GM21825 (cell line): ENCODE measurements at regions not wholly inside any gene's neighbourhood (a gene's known extent, or its start where the extent isn't known, plus 50 kb on each side); places are given as distances from the start of the nearest gene placed in this dataset.
"Not testable (repeated sequence)": the region's sequence is repeated elsewhere in the genome, so short reads cannot be mapped to it uniquely, and the experiment has no call there.

Experiments
- ATAC-seq: cut with Tn5 transposase; IDR thresholded peaks from one replicate; pipeline ENCODE4 v1.9.1; 2021; ENCODE audit warnings: mild to moderate bottlenecking, moderate library complexity; ENCODE audit not compliant: unreplicated experiment

GRCh38 chr5:13108265-13108664 is 836.2 kb downstream of the DNAH5 start:
- ATAC-seq: no peak

GRCh38 chr5:13107537-13107936 is 837.0 kb downstream of the DNAH5 start:
- ATAC-seq: no peak

- no peak for ATAC-seq
These were observed 863.4 kb downstream of the DNAH5 start for GRCh38 chr5:13081116-13081515.

GRCh38 chr5:13072936-13073335 is 871.6 kb downstream of the DNAH5 start:
- ATAC-seq: not testable (repeated sequence)

GRCh38 chr5:13063088-13063487 is 881.4 kb downstream of the DNAH5 start:
- no peak for ATAC-seq

GRCh38 chr5:13045897-13046551 is 898.5 kb downstream of the DNAH5 start:
- ATAC-seq: no peak

- ATAC-seq: no peak
These were observed 910.4 kb downstream of the DNAH5 start for GRCh38 chr5:13034061-13034460.

GRCh38 chr5:13029211-13029610 is 915.3 kb downstream of the DNAH5 start:
- no peak for ATAC-seq

- no peak for ATAC-seq
These were observed 916.6 kb downstream of the DNAH5 start for GRCh38 chr5:13027874-13028273.

- no peak for ATAC-seq
These were observed 924.8 kb downstream of the DNAH5 start for GRCh38 chr5:13019729-13020128.

GRCh38 chr5:13003457-13003856 is 941.0 kb downstream of the DNAH5 start:
- no peak for ATAC-seq

- no peak for ATAC-seq
These were observed 944.8 kb downstream of the DNAH5 start for GRCh38 chr5:12999667-13000066.

GRCh38 chr5:12985142-12985541 is 959.3 kb downstream of the DNAH5 start:
- no peak for ATAC-seq

GRCh38 chr5:12974856-12975255 is 969.6 kb downstream of the DNAH5 start:
- ATAC-seq: no peak

GRCh38 chr5:12965804-12966203 is 978.7 kb downstream of the DNAH5 start:
- ATAC-seq: no peak

GRCh38 chr5:12959713-12960112 is 984.8 kb downstream of the DNAH5 start:
- no peak for ATAC-seq

GRCh38 chr5:12952409-12952808 is 992.1 kb downstream of the DNAH5 start:
- no peak for ATAC-seq

GRCh38 chr5:12951846-12952245 is 992.6 kb downstream of the DNAH5 start:
- no peak for ATAC-seq

- ATAC-seq: no peak
These were observed 997.1 kb downstream of the DNAH5 start for GRCh38 chr5:12947379-12947778.

- ATAC-seq: not testable (repeated sequence)
These were observed 999.0 kb downstream of the DNAH5 start for GRCh38 chr5:12945477-12945876.

GRCh38 chr5:12936221-12936620 is 1008.3 kb downstream of the DNAH5 start:
- ATAC-seq: no peak

- ATAC-seq: no peak
These were observed 1009.8 kb downstream of the DNAH5 start for GRCh38 chr5:12934722-12935121.

- ATAC-seq: no peak
These were observed 1016.3 kb upstream of the CTNND2 start for GRCh38 chr5:12920527-12920926.
